ENCODE measurements at regions not wholly inside any gene's neighbourhood (a gene's known extent, or its start where the extent isn't known, plus 50 kb on each side); places are given as distances from the start of the nearest gene placed in this dataset.

DNA sequence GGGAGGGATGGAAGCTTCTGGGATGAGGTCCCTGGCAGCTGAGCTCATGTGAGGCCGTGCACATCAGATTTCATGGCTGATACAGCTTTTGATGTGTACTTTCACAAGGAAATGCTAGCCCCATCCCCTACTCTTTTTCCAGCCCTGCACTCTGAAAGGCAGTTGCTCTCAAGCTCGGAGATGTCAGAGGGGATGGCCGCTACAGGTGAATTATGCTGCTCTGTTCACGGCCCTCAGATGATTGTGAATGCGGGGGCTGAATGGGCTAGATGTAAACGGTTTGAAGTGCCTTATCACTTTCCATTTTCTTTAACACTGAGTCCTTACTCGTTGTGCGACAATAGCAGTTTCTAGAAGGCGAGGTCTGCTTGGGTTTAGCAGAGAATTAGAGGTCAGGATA lies 88.0 kb upstream of the RASGRF1 start:
- TF ChIP-seq, protein P1, sequence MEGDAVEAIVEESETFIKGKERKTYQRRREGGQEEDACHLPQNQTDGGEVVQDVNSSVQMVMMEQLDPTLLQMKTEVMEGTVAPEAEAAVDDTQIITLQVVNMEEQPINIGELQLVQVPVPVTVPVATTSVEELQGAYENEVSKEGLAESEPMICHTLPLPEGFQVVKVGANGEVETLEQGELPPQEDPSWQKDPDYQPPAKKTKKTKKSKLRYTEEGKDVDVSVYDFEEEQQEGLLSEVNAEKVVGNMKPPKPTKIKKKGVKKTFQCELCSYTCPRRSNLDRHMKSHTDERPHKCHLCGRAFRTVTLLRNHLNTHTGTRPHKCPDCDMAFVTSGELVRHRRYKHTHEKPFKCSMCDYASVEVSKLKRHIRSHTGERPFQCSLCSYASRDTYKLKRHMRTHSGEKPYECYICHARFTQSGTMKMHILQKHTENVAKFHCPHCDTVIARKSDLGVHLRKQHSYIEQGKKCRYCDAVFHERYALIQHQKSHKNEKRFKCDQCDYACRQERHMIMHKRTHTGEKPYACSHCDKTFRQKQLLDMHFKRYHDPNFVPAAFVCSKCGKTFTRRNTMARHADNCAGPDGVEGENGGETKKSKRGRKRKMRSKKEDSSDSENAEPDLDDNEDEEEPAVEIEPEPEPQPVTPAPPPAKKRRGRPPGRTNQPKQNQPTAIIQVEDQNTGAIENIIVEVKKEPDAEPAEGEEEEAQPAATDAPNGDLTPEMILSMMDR (IDR thresholded peaks at IDR 0.05; ENCODE audit: unreplicated experiment) = no peak
- intact Hi-C loops (cut with micrococcal nuclease) = no loop called here
- ChIA-PET POLR2A (no interaction called here), CTCF (interaction anchor here (18.0 kb wide), 1 partner anchor 149 kb away, joined by 333 read pairs; no protein-coding TSS in a partner anchor)
- no peak overlapping the region for H3K27ac Mint-ChIP-seq (ENCODE audit: low read depth, unreplicated experiment)
- H3K9me3 Mint-ChIP-seq (ENCODE audit: unreplicated experiment) = no peaks in the 10 kb centered on the region
- H3K36me3 Mint-ChIP-seq (ENCODE audit: insufficient read depth, unreplicated experiment) = no peaks in the 10 kb centered on the region
- no peak overlapping the region for H3K4me3 Mint-ChIP-seq (ENCODE audit: unreplicated experiment)
- H3K27me3 Mint-ChIP-seq (ENCODE audit: insufficient read depth, unreplicated experiment) = no peaks in the 10 kb centered on the region
- H3K4me1 Mint-ChIP-seq (ENCODE audit: insufficient read depth, unreplicated experiment) = no peaks in the 10 kb centered on the region
- no TSS peak for BruUV-seq (replicated peaks)
- DNase-seq (ENCODE audit: unreplicated experiment) = no peak

DNA sequence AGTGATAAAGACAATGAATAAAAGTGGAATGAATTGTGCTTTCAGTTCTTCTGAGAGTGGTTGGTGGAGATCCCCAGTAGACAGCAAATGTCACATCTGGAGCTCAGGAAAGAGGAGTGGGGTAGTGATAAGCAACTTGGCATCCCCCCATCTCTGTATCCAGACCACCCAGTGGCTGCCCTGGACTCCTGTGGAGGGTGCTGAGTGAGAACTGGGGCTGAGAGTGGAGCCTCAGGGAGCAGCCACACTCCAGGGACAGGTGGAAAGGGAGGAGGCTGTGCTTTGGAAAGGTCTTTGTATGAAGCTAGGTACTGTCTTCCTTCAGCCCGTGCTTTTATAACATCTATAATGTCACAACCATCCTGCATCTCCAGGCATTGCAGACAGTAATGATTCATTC lies 85.6 kb upstream of the RASGRF1 start:
- ChIA-PET CTCF (interaction anchor here (0.6 to 18.0 kb wide), 3 partner anchors 147 to 1063 kb away, joined by 3 to 333 read pairs (median 3); no protein-coding TSS in a partner anchor), POLR2A (no interaction called here)
- TF ChIP-seq, protein P1 (IDR thresholded peaks at IDR 0.05; ENCODE audit: unreplicated experiment) = no peak
- no peaks in the 10 kb centered on the region for H3K4me1 Mint-ChIP-seq (ENCODE audit: insufficient read depth, unreplicated experiment)
- intact Hi-C loops (cut with micrococcal nuclease) = no loop called here
- no peak overlapping the region for H3K4me3 Mint-ChIP-seq (ENCODE audit: unreplicated experiment)
- H3K9me3 Mint-ChIP-seq (ENCODE audit: unreplicated experiment) = no peaks in the 10 kb centered on the region
- H3K27me3 Mint-ChIP-seq (ENCODE audit: insufficient read depth, unreplicated experiment) = no peaks in the 10 kb centered on the region
- no peak for DNase-seq (ENCODE audit: unreplicated experiment)
- no peaks in the 10 kb centered on the region for H3K36me3 Mint-ChIP-seq (ENCODE audit: insufficient read depth, unreplicated experiment)
- BruUV-seq (replicated peaks) = no TSS peak
- no peak overlapping the region for H3K27ac Mint-ChIP-seq (ENCODE audit: low read depth, unreplicated experiment)

DNA sequence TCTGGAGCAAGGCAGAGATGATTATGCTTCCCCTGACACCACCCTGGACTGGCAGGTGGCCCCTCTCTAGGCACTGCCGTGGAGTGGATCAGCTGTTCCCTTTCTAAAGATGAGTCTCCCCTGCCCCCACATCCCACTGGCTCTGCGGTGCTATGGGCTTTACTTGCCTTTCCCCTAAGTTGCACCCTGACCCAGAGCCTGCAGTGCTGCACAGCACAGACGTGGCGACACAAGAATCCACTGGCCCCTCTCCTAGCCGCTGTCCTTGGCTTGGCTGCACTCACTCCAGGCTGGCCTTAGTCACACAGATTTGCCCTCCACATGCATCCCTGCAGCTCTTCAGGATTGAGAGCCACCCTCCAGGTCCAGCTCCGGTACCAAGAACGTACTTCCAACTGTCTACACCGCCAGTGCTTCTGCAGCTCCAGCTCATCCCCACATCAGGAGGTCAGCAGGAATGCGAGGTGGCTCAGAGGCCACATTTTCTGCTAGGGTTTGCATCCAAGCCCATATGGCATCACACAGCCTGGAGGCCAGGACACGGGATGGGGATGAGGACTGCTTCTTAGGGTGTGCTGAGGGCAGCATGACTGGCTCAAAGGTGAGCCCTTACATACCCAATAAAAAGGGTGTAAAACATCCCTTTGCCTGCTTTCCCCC lies 82.4 kb upstream of the RASGRF1 start:
- peaks cover 21% of the 10 kb centered on the region for H3K4me1 Mint-ChIP-seq (ENCODE audit: insufficient read depth, unreplicated experiment)
- H3K27me3 Mint-ChIP-seq (ENCODE audit: insufficient read depth, unreplicated experiment) = no peaks in the 10 kb centered on the region
- CTCF ChIA-PET = interaction anchor here (1.4 to 2.6 kb wide), 2 partner anchors 11 to 263 kb away, joined by 3 to 26 read pairs; no protein-coding TSS in a partner anchor
- no TSS peak for BruUV-seq (replicated peaks)
- POLR2A ChIA-PET = interaction anchor here (0.7 kb wide), 1 partner anchor 212 kb away, joined by 3 read pairs; no protein-coding TSS in a partner anchor
- peaks cover 6% of the 10 kb centered on the region for H3K36me3 Mint-ChIP-seq (ENCODE audit: insufficient read depth, unreplicated experiment)
- no peak for DNase-seq (ENCODE audit: unreplicated experiment)
- TF ChIP-seq, protein P1 (IDR thresholded peaks at IDR 0.05; ENCODE audit: unreplicated experiment) = no peak
- no peak overlapping the region for H3K4me3 Mint-ChIP-seq (ENCODE audit: unreplicated experiment)
- no peak overlapping the region for H3K27ac Mint-ChIP-seq (ENCODE audit: low read depth, unreplicated experiment)
- intact Hi-C loops (cut with micrococcal nuclease) = no loop called here
- no peaks in the 10 kb centered on the region for H3K9me3 Mint-ChIP-seq (ENCODE audit: unreplicated experiment)

DNA sequence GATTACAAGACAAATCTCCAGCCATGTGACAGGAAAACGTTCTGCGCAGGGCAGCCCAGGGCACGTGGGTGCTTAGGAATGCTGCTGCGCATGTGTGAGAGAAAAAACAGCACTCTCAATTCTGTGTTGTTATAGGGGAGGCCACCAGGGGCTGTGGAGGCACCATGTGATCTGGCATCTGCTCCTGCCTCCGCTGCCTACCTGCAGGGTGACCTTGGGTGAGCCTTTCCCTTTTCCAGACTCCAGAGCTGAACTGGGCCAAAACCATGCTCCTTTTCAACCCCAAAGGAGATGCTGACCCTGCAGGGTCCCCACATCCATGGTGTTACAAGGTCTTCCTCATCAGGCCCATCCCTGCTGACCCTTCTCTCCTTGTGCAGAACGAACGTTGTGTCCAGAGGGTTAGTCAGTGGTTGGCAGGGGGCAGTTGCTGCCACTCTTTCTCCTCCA lies 81.5 kb upstream of the RASGRF1 start:
- ChIA-PET POLR2A (no interaction called here), CTCF (no interaction called here)
- TF ChIP-seq, protein P1 (IDR thresholded peaks at IDR 0.05; ENCODE audit: unreplicated experiment) = no peak
- peaks cover 21% of the 10 kb centered on the region for H3K4me1 Mint-ChIP-seq (ENCODE audit: insufficient read depth, unreplicated experiment)
- no peak overlapping the region for H3K4me3 Mint-ChIP-seq (ENCODE audit: unreplicated experiment)
- no peak for DNase-seq (ENCODE audit: unreplicated experiment)
- intact Hi-C loops (cut with micrococcal nuclease) = no loop called here
- H3K27me3 Mint-ChIP-seq (ENCODE audit: insufficient read depth, unreplicated experiment) = no peaks in the 10 kb centered on the region
- peaks cover 6% of the 10 kb centered on the region for H3K36me3 Mint-ChIP-seq (ENCODE audit: insufficient read depth, unreplicated experiment)
- no peaks in the 10 kb centered on the region for H3K9me3 Mint-ChIP-seq (ENCODE audit: unreplicated experiment)
- H3K27ac Mint-ChIP-seq (ENCODE audit: low read depth, unreplicated experiment) = no peak overlapping the region
- BruUV-seq (replicated peaks) = no TSS peak
